HG03025 (cell line): ENCODE measurements at regions not wholly inside any gene's neighbourhood (a gene's known extent, or its start where the extent isn't known, plus 50 kb on each side); places are given as distances from the start of the nearest gene placed in this dataset.

Experiments
- ATAC-seq: cut with Tn5 transposase; IDR thresholded peaks from one replicate; pipeline ENCODE4 v1.9.1; 2021; ENCODE audit warnings: mild to moderate bottlenecking, moderate library complexity; ENCODE audit not compliant: unreplicated experiment, low FRiP score

GRCh38 chr12:70150230-70150629 is 93.0 kb upstream of the CNOT2 start:
- no peak for ATAC-seq

DNA sequence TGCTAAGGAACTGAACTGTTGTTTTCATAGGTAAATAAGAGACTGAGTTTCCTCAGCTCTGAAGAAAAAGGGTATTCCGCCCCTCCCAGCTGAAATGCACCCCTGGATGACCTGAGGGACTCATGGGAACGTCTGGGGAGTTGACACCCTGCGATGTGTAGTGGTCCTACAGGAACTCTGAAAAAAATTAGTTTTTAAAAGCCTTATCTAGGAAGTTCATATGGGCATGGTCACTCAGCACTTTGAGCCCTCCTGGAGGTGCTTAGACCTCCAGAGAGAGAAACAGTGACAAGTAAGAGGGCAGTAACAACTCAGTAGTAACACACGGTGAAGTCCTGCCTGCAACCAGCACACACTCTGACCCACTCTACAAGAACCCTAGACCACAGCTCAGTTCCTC is 91.2 kb upstream of the CNOT2 start:
- ATAC-seq, result no peak

DNA sequence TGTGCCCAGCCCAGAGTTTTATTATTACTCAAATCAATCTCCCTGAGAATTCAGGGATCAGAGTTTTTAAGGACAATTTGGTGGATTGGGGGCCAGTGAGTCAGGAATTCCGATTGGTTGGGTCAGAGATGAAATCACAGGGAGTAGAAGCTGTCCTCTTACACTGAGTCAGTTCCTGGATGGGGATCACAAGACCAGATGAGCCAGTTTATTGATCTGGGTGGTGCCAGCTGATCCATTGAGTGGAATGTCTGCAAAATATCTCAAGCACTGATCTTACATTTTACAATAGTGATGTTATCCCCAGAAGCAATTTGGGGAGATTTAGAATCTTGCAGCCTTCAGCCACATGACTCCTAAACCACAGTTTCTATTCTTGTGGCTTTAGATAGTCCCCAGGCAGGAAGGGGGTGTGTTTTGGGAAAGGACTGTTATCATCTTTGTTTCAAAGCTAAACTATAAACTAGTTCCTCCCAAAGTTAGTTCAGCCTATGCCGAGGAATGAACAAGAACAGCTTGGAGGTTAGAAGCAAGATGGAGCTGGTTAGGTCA is 89.1 kb upstream of the CNOT2 start:
- ATAC-seq, result no peak

DNA sequence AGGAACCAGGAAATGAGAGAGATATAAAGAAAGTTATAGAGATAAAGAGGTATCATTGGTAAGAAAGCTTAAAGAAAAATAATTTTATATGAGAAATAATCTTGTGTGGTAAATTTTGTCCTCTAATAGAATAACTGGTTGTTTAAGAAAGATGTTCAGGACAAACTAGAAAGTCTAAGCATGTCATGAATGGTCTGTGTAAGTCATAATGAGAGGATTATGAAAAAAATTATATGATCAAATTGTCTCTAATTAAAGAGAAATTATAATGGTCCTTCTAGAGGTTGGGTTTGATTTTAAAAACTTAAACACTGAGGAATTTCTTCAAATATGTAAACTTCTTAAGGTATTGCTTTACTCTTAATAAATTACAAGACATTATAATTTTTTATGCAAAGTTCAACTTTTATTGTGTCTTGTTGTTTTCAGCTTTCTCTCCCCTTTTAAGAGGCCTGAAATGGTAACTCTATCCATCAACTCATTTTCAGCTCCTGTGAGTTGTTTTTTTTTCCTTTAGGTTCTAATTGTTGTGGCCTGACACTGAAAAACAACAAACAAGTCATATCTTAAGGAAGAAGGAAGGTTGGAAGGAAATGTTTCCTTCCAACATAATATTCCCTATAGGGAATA is 88.2 kb upstream of the CNOT2 start:
- ATAC-seq, result no peak

GRCh38 chr12:70157099-70157498 is 86.1 kb upstream of the CNOT2 start:
- ATAC-seq, result no peak

DNA sequence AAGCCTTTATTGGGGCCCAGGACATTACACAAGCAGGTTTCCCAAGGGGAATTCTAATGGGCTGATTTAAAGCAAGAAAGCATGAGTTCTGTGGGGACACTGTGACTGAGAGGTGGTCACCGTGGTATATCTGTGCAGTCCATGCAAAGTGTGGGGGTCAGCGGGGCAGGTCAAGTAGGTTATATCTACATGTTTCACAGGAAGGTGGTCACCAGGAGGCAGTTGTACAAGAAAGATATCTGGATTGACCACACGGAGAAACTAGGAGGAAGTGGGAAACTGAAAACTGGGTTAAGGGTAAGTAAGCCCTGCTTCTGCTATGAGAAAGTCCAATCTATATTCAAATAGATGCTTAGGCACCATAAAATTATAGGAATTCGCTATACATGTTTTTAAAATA is 77.8 kb upstream of the CNOT2 start:
- ATAC-seq, result no peak

- no peak for ATAC-seq
Measured at GRCh38 chr12:70176290-70176689, 66.9 kb upstream of the CNOT2 start.

DNA sequence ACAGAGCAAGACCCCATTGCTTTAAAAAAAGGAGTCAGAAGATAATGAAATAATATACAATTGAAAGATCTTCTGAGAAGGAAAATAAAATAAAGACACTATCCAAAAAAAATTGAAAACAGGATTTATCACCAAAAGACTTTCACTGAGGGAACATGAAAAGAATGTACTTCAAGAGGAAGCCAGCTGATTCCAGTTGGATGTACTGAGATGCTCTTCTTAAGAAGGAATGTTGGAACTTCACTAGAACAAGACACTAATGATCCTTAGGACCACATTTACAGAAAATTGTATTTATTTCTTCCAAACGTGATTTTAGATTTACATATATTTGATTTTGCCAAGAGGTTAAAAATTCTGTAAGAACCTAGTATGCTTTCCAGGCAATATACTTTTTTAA is 65.6 kb upstream of the CNOT2 start:
- no peak for ATAC-seq

- no peak for ATAC-seq
Measured at GRCh38 chr12:70178038-70178437, 65.2 kb upstream of the CNOT2 start.

DNA sequence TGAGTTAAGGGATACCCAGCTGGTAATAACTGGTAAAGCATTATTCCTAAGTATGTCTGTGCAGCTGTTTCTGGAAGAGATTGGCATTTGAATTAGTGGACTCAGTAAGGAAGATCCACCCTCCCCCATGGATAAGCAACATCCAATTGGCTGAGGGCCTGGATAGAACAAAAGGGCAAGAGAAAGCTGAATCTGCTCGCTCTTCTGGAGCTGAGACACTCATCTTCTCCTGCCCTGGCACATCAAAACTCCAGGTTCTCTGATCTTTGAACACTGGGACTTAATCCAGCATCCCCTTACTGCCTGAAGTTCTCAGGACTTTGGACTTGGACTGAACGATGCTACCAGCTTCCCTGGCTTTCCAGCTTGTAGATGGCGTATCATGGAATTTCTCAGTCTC is 63.1 kb upstream of the CNOT2 start:
- no peak for ATAC-seq

DNA sequence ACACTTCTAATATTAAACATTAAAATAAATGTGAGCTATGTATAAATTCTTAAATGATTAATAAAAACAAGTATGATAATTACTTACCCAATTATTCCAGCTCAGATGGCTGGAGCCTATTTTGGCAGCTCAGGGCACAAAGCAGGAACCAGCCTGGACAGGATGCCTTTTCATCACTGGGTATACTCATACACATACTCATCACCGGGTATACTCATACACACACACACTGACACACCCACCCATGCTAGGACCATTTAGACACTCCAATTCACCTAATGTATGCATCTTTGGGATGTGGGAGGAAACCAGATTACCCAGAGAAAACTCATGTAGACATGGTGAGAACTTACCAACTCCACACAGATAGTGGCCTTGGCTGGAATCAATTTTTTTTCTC is 57.9 kb upstream of the CNOT2 start:
- no peak for ATAC-seq

DNA sequence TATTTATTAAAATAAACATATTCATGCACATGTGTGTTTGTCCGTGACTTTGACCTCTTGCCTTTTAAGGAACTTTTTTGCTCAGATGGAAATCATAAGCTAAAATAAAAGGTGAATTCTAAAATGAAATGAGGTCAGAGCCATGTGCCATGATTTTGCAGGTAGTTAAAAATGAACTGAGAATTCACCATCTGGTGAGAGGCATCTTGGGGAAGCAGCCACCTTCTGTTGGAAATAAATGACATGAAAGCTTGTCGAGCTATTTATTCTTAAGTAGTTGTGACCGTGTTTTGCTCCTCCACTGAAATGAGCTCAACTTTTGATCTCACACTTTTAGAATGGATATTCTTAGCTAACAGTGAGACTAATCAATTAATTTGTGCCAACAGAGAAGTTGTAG is 56.8 kb upstream of the CNOT2 start:
- ATAC-seq, result no peak

- ATAC-seq, result no peak
Measured at GRCh38 chr12:70190262-70191010, 52.8 kb upstream of the CNOT2 start.
